ENCODE measurements at regions not wholly inside any gene's neighbourhood (a gene's known extent, or its start where the extent isn't known, plus 50 kb on each side); places are given as distances from the start of the nearest gene placed in this dataset.

DNA sequence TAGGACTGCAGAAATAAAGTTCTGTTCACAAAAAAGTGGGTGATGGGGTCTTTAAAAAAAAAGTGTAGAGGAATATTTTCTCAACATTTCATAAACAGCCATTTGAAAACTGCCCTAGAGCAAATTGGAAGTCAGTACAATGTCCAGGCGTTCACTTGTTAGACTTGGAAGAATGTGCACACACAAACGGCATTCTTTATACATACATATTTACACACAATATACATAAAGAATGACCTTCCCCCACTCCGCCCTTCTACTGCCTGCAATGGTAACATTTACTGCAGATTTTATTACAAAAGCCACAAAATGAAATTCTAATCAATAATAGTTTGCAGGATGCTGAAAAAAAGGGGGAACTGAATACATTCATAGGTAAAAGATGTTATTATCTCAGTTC is 103.4 kb upstream of the TOX3 start:
- H3K4me3 ChIP-seq (ENCODE audit: control insufficient read depth in 2 of 3, extremely low read depth in 1 of 3, insufficient read depth in 2 of 3, low read depth in 1 of 3, low read length in 3 of 3) = no peak overlapping the region
- H4K20me1 ChIP-seq (ENCODE audit: control insufficient read depth, extremely low read depth, insufficient read depth, low read length) = no peaks in the 10 kb centered on the region
- no peaks in the 10 kb centered on the region for H3K79me2 ChIP-seq (ENCODE audit: control insufficient read depth, insufficient read depth, low read length)
- H2AFZ ChIP-seq (ENCODE audit: control insufficient read depth, low read length) = no peak overlapping the region
- no peaks in the 10 kb centered on the region for H3K9me1 ChIP-seq (ENCODE audit: control insufficient read depth, extremely low read depth, insufficient read depth, low read length)
- H3K9ac ChIP-seq (ENCODE audit: control insufficient read depth, extremely low read depth, insufficient read depth, low read length) = no peak overlapping the region
- H3K9me3 ChIP-seq (ENCODE audit: control insufficient read depth, low read depth, low read length) = no peaks in the 10 kb centered on the region
- TF ChIP-seq EZH2 (IDR thresholded peaks at IDR 0.05; ENCODE audit: low read length) = no peak
- TF ChIP-seq, protein P1, sequence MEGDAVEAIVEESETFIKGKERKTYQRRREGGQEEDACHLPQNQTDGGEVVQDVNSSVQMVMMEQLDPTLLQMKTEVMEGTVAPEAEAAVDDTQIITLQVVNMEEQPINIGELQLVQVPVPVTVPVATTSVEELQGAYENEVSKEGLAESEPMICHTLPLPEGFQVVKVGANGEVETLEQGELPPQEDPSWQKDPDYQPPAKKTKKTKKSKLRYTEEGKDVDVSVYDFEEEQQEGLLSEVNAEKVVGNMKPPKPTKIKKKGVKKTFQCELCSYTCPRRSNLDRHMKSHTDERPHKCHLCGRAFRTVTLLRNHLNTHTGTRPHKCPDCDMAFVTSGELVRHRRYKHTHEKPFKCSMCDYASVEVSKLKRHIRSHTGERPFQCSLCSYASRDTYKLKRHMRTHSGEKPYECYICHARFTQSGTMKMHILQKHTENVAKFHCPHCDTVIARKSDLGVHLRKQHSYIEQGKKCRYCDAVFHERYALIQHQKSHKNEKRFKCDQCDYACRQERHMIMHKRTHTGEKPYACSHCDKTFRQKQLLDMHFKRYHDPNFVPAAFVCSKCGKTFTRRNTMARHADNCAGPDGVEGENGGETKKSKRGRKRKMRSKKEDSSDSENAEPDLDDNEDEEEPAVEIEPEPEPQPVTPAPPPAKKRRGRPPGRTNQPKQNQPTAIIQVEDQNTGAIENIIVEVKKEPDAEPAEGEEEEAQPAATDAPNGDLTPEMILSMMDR (optimal IDR thresholded peaks at IDR 0.05 in 1 of 3, IDR thresholded peaks at IDR 0.05 in 1 of 3, conservative IDR thresholded peaks at IDR 0.05 in 1 of 3; ENCODE audit: extremely low read depth in 1 of 3, insufficient read depth in 2 of 3, low read length in 3 of 3) = no peak
- no peak for DNase-seq (ENCODE audit: low read depth, low spot score)
- no peak overlapping the region for H3K4me2 ChIP-seq (ENCODE audit: control insufficient read depth, extremely low read depth, insufficient read depth, low read depth, low read length)
- no peaks in the 10 kb centered on the region for H3K36me3 ChIP-seq (ENCODE audit: control insufficient read depth in 2 of 2, extremely low read depth in 1 of 2, insufficient read depth in 2 of 2, low read length in 2 of 2)
- H3K27me3 ChIP-seq (ENCODE audit: control insufficient read depth, extremely low read depth, insufficient read depth, low read length) = no peaks in the 10 kb centered on the region
- no peak for FAIRE-seq
- no peaks in the 10 kb centered on the region for H3K4me1 ChIP-seq (ENCODE audit: control insufficient read depth, extremely low read depth, insufficient read depth, low read length)
- H3K27ac ChIP-seq (ENCODE audit: control insufficient read depth, insufficient read depth, low read length) = no peak overlapping the region
- dilution Hi-C loops (cut with MboI; ENCODE audit: extremely low pct_ligation_motif_present, low sequenced_read_pairs) = no loop called here

DNA sequence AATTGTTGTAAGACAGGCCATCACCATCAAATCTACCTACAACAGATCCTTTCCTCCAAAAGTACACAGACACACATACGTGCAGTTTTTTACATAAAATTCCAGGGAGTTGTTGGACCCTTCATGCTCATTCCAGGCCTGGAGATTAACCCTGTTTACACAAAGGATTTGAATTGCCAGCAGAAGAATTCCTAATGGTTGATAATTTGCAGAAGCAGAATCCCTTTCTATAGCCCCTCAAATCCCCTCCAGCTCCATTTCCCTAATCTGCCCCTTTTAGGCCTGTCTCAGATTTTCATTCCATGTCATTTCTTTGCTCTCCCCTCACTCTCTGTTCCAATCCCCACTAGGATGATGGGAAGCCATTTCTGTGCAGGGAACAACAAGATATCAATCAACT is 102.9 kb upstream of the TOX3 start:
- dilution Hi-C loops (cut with MboI; ENCODE audit: extremely low pct_ligation_motif_present, low sequenced_read_pairs) = no loop called here
- H3K36me3 ChIP-seq (ENCODE audit: control insufficient read depth in 2 of 2, extremely low read depth in 1 of 2, insufficient read depth in 2 of 2, low read length in 2 of 2) = no peaks in the 10 kb centered on the region

More for the DNA sequence above, 102.9 kb upstream of the TOX3 start:
- H3K27me3 ChIP-seq (ENCODE audit: control insufficient read depth, extremely low read depth, insufficient read depth, low read length) = no peaks in the 10 kb centered on the region
- DNase-seq (ENCODE audit: low read depth, low spot score) (no peak), FAIRE-seq (no peak)
- no peak overlapping the region for H3K4me2 ChIP-seq (ENCODE audit: control insufficient read depth, extremely low read depth, insufficient read depth, low read depth, low read length)
- no peaks in the 10 kb centered on the region for H3K4me1 ChIP-seq (ENCODE audit: control insufficient read depth, extremely low read depth, insufficient read depth, low read length)
- H3K79me2 ChIP-seq (ENCODE audit: control insufficient read depth, insufficient read depth, low read length) = no peaks in the 10 kb centered on the region
- H3K9me3 ChIP-seq (ENCODE audit: control insufficient read depth, low read depth, low read length) = no peaks in the 10 kb centered on the region
- H3K27ac ChIP-seq (ENCODE audit: control insufficient read depth, insufficient read depth, low read length) = no peak overlapping the region
- no peak overlapping the region for H2AFZ ChIP-seq (ENCODE audit: control insufficient read depth, low read length)
- TF ChIP-seq EZH2 (IDR thresholded peaks at IDR 0.05; ENCODE audit: low read length) = no peak
- TF ChIP-seq, protein P1 (optimal IDR thresholded peaks at IDR 0.05 in 1 of 3, IDR thresholded peaks at IDR 0.05 in 1 of 3, conservative IDR thresholded peaks at IDR 0.05 in 1 of 3; ENCODE audit: extremely low read depth in 1 of 3, insufficient read depth in 2 of 3, low read length in 3 of 3) = no peak
- no peaks in the 10 kb centered on the region for H4K20me1 ChIP-seq (ENCODE audit: control insufficient read depth, extremely low read depth, insufficient read depth, low read length)
- no peak overlapping the region for H3K9ac ChIP-seq (ENCODE audit: control insufficient read depth, extremely low read depth, insufficient read depth, low read length)
- no peaks in the 10 kb centered on the region for H3K9me1 ChIP-seq (ENCODE audit: control insufficient read depth, extremely low read depth, insufficient read depth, low read length)
- H3K4me3 ChIP-seq (ENCODE audit: control insufficient read depth in 2 of 3, extremely low read depth in 1 of 3, insufficient read depth in 2 of 3, low read depth in 1 of 3, low read length in 3 of 3) = no peak overlapping the region

All from keratinocyte (primary cell).